Astrocyte of the spinal cord (primary cell): ENCODE measurements at regions not wholly inside any gene's neighbourhood (a gene's known extent, or its start where the extent isn't known, plus 50 kb on each side); places are given as distances from the start of the nearest gene placed in this dataset.

Experiments
- DNase-seq: peaks from one replicate; pipeline ENCODE4 v3.0.0; 2011; ENCODE audit warnings: low read depth, low spot score
- H3K4me3 ChIP-seq: 2 replicates; pipeline ENCODE4 v1.5.1; 2011; ENCODE audit warnings: low read depth, mild to moderate bottlenecking, low read length, moderate library complexity
- CTCF ChIP-seq: IDR thresholded peaks from 2 replicates; pipeline ENCODE4 v1.5.1; 2012; ENCODE audit warnings: low read depth, mild to moderate bottlenecking, low read length, inconsistent platforms
- in situ Hi-C: cut with HindIII; loops from 2 replicates; pipeline ENCODE4 v1.10.0; 2017; ENCODE audit warnings: low sequenced_read_pairs

GRCh38 chr1:112260699-112261098 lies 135.3 kb upstream of the CTTNBP2NL start:
- in situ Hi-C loops: no loop called here

GRCh38 chr1:112262316-112262715 lies 133.7 kb upstream of the CTTNBP2NL start:
- no peak for TF ChIP-seq CTCF
- in situ Hi-C loops: no loop called here
- H3K4me3 ChIP-seq: no peak overlapping the region
- no peak for DNase-seq

More at GRCh38 chr1:112260699-112261098, 135.3 kb upstream of the CTTNBP2NL start:
- no peak for TF ChIP-seq CTCF
- DNase-seq: no peak
- no peak overlapping the region for H3K4me3 ChIP-seq

GRCh38 chr1:112263042-112263441 lies 133.0 kb upstream of the CTTNBP2NL start:
- no peak overlapping the region for H3K4me3 ChIP-seq
- no peak for DNase-seq
- TF ChIP-seq CTCF: no peak
- in situ Hi-C loops: no loop called here

- no peak overlapping the region for H3K4me3 ChIP-seq
- in situ Hi-C loops: no loop called here
- peak; percentile 5 for DNase-seq
- TF ChIP-seq CTCF: no peak
Measured at GRCh38 chr1:112263453-112263852, 132.6 kb upstream of the CTTNBP2NL start.

- no peak overlapping the region for H3K4me3 ChIP-seq
- no peak for TF ChIP-seq CTCF
- in situ Hi-C loops: no loop called here
- no peak for DNase-seq
Measured at GRCh38 chr1:112264010-112264409, 132.0 kb upstream of the CTTNBP2NL start.

- no peak for TF ChIP-seq CTCF
- no peak overlapping the region for H3K4me3 ChIP-seq
- no peak for DNase-seq
- in situ Hi-C loops: no loop called here
Measured at GRCh38 chr1:112264553-112264952, 131.5 kb upstream of the CTTNBP2NL start.

GRCh38 chr1:112265931-112266330 lies 130.1 kb upstream of the CTTNBP2NL start:
- in situ Hi-C loops: no loop called here

More at GRCh38 chr1:112265931-112266330, 130.1 kb upstream of the CTTNBP2NL start:
- H3K4me3 ChIP-seq: no peak overlapping the region
- TF ChIP-seq CTCF: no peak
- no peak for DNase-seq
